ENCODE measurements at regions not wholly inside any gene's neighbourhood (a gene's known extent, or its start where the extent isn't known, plus 50 kb on each side); places are given as distances from the start of the nearest gene placed in this dataset.
"Not testable (repeated sequence)": the region's sequence is repeated elsewhere in the genome, so short reads cannot be mapped to it uniquely, and the experiment has no call there.

- H3K9me3 ChIP-seq (ENCODE audit: low read length): no peaks in the 10 kb centered on the region
- H3K79me2 ChIP-seq (replicated peaks; ENCODE audit: insufficient read depth, low read length): no peaks in the 10 kb centered on the region
- H3K27me3 ChIP-seq (ENCODE audit: insufficient read depth, low read depth, low read length): no peaks in the 10 kb centered on the region
- H4K20me1 ChIP-seq (ENCODE audit: insufficient read depth): no peaks in the 10 kb centered on the region
- no peaks in the 10 kb centered on the region for H3F3A ChIP-seq (ENCODE audit: insufficient read depth, low read length, poor library complexity, severe bottlenecking)
- H3K4me2 ChIP-seq (ENCODE audit: low read length): no peak overlapping the region
- no peak overlapping the region for H3K9ac ChIP-seq (ENCODE audit: low read length)
- H3K36me3 ChIP-seq (ENCODE audit: insufficient read depth, low read length): no peaks in the 10 kb centered on the region
- H2AFZ ChIP-seq (ENCODE audit: low read depth, low read length): no peak overlapping the region
- no peak for TF ChIP-seq EP300 (conservative IDR thresholded peaks at IDR 0.05; ENCODE audit: poor library complexity, severe bottlenecking)
- no peak for TF ChIP-seq POLR2AphosphoS5 (IDR thresholded peaks at IDR 0.05)
- TF ChIP-seq EZH2 (IDR thresholded peaks at IDR 0.05; ENCODE audit: borderline replicate concordance, insufficient read depth, low read length, poor library complexity, severe bottlenecking): no peak
- no peak for TF ChIP-seq SMC3 (conservative IDR thresholded peaks at IDR 0.05; ENCODE audit: poor library complexity)
- no peak for TF ChIP-seq TAF1 (IDR thresholded peaks at IDR 0.05; ENCODE audit: low read depth)
- TF ChIP-seq RAD21 (conservative IDR thresholded peaks at IDR 0.05): no peak
- TF ChIP-seq CTCF (IDR thresholded peaks at IDR 0.05; ENCODE audit: poor library complexity, severe bottlenecking): no peak
- no peak for TF ChIP-seq MXI1 (conservative IDR thresholded peaks at IDR 0.05; ENCODE audit: poor library complexity, severe bottlenecking)
- TF ChIP-seq, protein P1, sequence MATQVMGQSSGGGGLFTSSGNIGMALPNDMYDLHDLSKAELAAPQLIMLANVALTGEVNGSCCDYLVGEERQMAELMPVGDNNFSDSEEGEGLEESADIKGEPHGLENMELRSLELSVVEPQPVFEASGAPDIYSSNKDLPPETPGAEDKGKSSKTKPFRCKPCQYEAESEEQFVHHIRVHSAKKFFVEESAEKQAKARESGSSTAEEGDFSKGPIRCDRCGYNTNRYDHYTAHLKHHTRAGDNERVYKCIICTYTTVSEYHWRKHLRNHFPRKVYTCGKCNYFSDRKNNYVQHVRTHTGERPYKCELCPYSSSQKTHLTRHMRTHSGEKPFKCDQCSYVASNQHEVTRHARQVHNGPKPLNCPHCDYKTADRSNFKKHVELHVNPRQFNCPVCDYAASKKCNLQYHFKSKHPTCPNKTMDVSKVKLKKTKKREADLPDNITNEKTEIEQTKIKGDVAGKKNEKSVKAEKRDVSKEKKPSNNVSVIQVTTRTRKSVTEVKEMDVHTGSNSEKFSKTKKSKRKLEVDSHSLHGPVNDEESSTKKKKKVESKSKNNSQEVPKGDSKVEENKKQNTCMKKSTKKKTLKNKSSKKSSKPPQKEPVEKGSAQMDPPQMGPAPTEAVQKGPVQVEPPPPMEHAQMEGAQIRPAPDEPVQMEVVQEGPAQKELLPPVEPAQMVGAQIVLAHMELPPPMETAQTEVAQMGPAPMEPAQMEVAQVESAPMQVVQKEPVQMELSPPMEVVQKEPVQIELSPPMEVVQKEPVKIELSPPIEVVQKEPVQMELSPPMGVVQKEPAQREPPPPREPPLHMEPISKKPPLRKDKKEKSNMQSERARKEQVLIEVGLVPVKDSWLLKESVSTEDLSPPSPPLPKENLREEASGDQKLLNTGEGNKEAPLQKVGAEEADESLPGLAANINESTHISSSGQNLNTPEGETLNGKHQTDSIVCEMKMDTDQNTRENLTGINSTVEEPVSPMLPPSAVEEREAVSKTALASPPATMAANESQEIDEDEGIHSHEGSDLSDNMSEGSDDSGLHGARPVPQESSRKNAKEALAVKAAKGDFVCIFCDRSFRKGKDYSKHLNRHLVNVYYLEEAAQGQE (IDR thresholded peaks at IDR 0.05; ENCODE audit: borderline replicate concordance): no peak
- no peak overlapping the region for H3K4me3 ChIP-seq (ENCODE audit: low read length)
- no peaks in the 10 kb centered on the region for H3K9me2 ChIP-seq (ENCODE audit: insufficient read depth, low read length)
- no peak overlapping the region for H3K27ac ChIP-seq (ENCODE audit: low read length)
Measured at GRCh38 chr9:97176206-97176605, 131.3 kb upstream of the CCDC180 start.

GRCh38 chr9:97168174-97168573 lies 129.2 kb upstream of the CTSV start:
- not testable (repeated sequence) for H3K27ac ChIP-seq (ENCODE audit: low read length); H3K9ac ChIP-seq (ENCODE audit: low read length); H2AFZ ChIP-seq (ENCODE audit: low read depth, low read length); H3K4me3 ChIP-seq (ENCODE audit: low read length); H3K9me2 ChIP-seq (ENCODE audit: insufficient read depth, low read length); H3K79me2 ChIP-seq (replicated peaks; ENCODE audit: insufficient read depth, low read length); H3K36me3 ChIP-seq (ENCODE audit: insufficient read depth, low read length); H3K27me3 ChIP-seq (ENCODE audit: insufficient read depth, low read depth, low read length); H3K9me3 ChIP-seq (ENCODE audit: low read length); H4K20me1 ChIP-seq (ENCODE audit: insufficient read depth); H3F3A ChIP-seq (ENCODE audit: insufficient read depth, low read length, poor library complexity, severe bottlenecking); H3K4me2 ChIP-seq (ENCODE audit: low read length)

DNA sequence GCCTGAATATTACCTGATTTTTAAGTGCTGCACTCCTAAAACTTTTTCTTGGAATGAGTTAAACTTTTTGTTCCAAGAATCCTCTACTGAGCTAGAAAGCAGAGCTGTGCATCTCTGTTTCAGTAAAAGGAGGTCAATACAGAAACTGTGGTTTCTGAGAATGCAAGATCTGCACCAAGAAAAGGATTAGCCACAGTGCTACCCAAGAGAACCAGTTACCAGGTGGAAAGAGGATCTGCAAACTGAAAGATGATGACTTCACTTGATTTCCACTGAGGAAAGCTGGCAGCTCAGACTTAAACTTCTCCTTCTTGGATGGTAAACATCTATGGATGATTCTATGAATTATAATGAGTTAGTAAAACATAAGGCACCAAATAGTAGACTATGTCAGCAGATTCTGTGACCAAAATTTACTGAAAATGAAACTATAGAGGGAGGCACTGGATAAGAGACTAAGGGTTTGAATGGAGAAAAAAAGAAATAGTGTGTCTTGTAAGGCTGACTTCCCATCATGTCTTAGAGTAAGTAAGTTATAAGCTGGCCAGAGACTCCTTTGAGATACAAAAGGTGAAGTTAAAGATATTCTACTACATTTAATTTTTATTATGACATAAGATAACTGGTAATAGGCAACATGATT lies 127.7 kb upstream of the CTSV start:
- H3K27ac ChIP-seq (ENCODE audit: low read length); H3K27me3 ChIP-seq (ENCODE audit: insufficient read depth, low read depth, low read length); H3K9me3 ChIP-seq (ENCODE audit: low read length); H3F3A ChIP-seq (ENCODE audit: insufficient read depth, low read length, poor library complexity, severe bottlenecking); H3K4me3 ChIP-seq (ENCODE audit: low read length); H3K79me2 ChIP-seq (replicated peaks; ENCODE audit: insufficient read depth, low read length); H3K9ac ChIP-seq (ENCODE audit: low read length); H3K9me2 ChIP-seq (ENCODE audit: insufficient read depth, low read length); H3K36me3 ChIP-seq (ENCODE audit: insufficient read depth, low read length); H4K20me1 ChIP-seq (ENCODE audit: insufficient read depth); H2AFZ ChIP-seq (ENCODE audit: low read depth, low read length); H3K4me2 ChIP-seq (ENCODE audit: low read length): not testable (repeated sequence)

All from neural cell (in vitro differentiated cells).